Aorta (tissue), 5 donors: ENCODE measurements at regions not wholly inside any gene's neighbourhood (a gene's known extent, or its start where the extent isn't known, plus 50 kb on each side); places are given as distances from the start of the nearest gene placed in this dataset.

ENCODE experiments used
- ATAC-seq: fragments of 200-7000 bp; cut with Tn5 transposase; one replicate; pipeline ENCODE4 v1.9.1; 2022; ENCODE audit warnings: moderate library complexity; ENCODE audit not compliant: low FRiP score
- DNase-seq, 2 donors: peaks; one replicate each; pipeline ENCODE4 v3.0.0-alpha.2; 2020
- H3K27ac ChIP-seq, 2 donors: one replicate each; pipeline ENCODE4 v1.5.1; 2013; ENCODE audit warnings: low read length in 2 of 2, mild to moderate bottlenecking in 2 of 2, moderate library complexity in 2 of 2, control low read depth in 1 of 2, inconsistent platforms in 1 of 2, low read depth in 1 of 2
- H3K27me3 ChIP-seq, 2 donors: one replicate each; pipeline ENCODE4 v1.6.1; 2013; ENCODE audit warnings: control low read depth in 1 of 2, low read length in 1 of 2, mild to moderate bottlenecking in 1 of 2, moderate library complexity in 1 of 2; ENCODE audit not compliant: insufficient read depth in 2 of 2, control insufficient read depth in 1 of 2
- H3K36me3 ChIP-seq, 2 donors: one replicate each; pipeline ENCODE4 v1.6.1; 2013; ENCODE audit warnings: control low read depth in 1 of 2, low read length in 1 of 2, mild to moderate bottlenecking in 1 of 2; ENCODE audit not compliant: insufficient read depth in 2 of 2, control insufficient read depth in 1 of 2
- H3K4me1 ChIP-seq, 2 donors: one replicate each; pipeline ENCODE4 v1.6.1; 2013; ENCODE audit warnings: low read length in 2 of 2, control low read depth in 1 of 2, mild to moderate bottlenecking in 1 of 2, moderate library complexity in 1 of 2; ENCODE audit not compliant: insufficient read depth in 2 of 2, control insufficient read depth in 1 of 2
- H3K4me3 ChIP-seq, 2 donors: one replicate each; pipeline ENCODE4 v1.5.1; 2013; ENCODE audit warnings: low read length in 2 of 2, control low read depth in 1 of 2, mild to moderate bottlenecking in 1 of 2
- H3K9me3 ChIP-seq: one replicate; pipeline ENCODE4 v1.6.1; 2013; ENCODE audit warnings: mild to moderate bottlenecking, low read length; ENCODE audit not compliant: control insufficient read depth
- WGBS, 2 donors: extraction: QIAGEN DNeasy Blood & Tissue Kit; methylation state at CpG; one replicate each; pipeline ENCODE4 v1.1.7; 2013; 5-methylcytosine and 5-hydroxymethylcytosine counted together
- intact Hi-C, 2 donors: fragments of 100-400 bp; cut with DNase I; formaldehyde crosslinking; loops; one replicate each; pipeline versions ENCODE4 v1.14.2 to v1.15.0; 2022
- donor health status: healthy with polysubstance abuse.
- donor health status: Bipolar disorder and iron deficiency.
- donor health status: DM: no; HTN: no; CAD: no.
- donor health status: DM: no; HTN: no; CAD: no.
- donor health status: DM: yes; HTN: yes; CAD: no.

DNA sequence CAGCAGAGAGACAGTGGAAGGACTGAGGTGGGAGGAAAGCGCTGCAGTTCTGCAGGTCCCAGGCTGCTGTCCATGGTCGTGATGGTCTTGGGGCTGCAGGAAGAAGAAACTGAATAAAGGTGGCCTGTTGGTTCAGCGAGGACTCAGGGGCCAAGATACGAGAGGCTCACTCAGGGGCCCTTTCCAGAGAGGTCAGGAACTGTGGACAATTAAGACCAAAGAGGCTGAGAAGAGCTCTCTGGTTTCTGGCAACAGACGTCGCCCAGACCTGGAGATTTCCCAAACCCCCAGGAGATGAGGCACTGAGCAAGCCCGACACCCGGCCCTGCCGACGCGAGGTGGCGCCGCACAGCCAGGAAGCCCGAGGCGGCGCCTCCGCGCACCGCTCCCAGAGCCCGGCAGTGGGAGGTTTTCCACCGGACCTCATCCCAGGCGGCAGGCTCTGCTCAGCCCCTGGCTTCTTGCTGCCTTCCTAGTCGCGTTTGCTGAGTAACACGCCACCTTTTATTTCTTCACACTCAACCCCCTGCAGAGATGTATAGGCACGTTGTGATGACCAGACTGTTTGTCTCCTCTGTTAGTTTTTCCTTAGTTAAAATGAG, 56.4 kb upstream of the ARRDC4 start:
- H3K4me1 ChIP-seq = no peaks in the 10 kb centered on the region
- DNase-seq (peak; percentile 80 to 91), ATAC-seq (peak; percentile 74)
- peaks cover 1% of the 10 kb centered on the region for H3K9me3 ChIP-seq
- no peaks in the 10 kb centered on the region for H3K27me3 ChIP-seq
- H3K27ac ChIP-seq = no peak overlapping the region
- H3K4me3 ChIP-seq = no peak overlapping the region
- H3K36me3 ChIP-seq = no peaks in the 10 kb centered on the region
- 1% methylated on average over 18 to 26 of the region's 26 CpGs for WGBS, 2 donors
- intact Hi-C loops = loop anchor here (5.0 to 10.0 kb wide), 4 partner anchors 271 to 521 kb away; no protein-coding TSS in a partner anchor

GRCh38 chr15:97909291-97909891, 51.1 kb upstream of the ARRDC4 start:
- 0 to 3% methylated on average over 3 of the region's 3 CpGs for WGBS, 2 donors
- DNase-seq = peak; percentile 58 to 85

More at GRCh38 chr15:97909291-97909891, 51.1 kb upstream of the ARRDC4 start:
- no peaks in the 10 kb centered on the region for H3K36me3 ChIP-seq
- H3K27me3 ChIP-seq = no peaks in the 10 kb centered on the region
- peak; percentile 73 for ATAC-seq
- peaks cover 1% of the 10 kb centered on the region for H3K9me3 ChIP-seq
- intact Hi-C loops = loop anchor here (2.0 to 10.0 kb wide), 6 partner anchors 173 to 515 kb away; no protein-coding TSS in a partner anchor
- H3K27ac ChIP-seq = no peak overlapping the region
- no peak overlapping the region for H3K4me3 ChIP-seq
- H3K4me1 ChIP-seq = no peaks in the 10 kb centered on the region
